ENCODE measurements at regions not wholly inside any gene's neighbourhood (a gene's known extent, or its start where the extent isn't known, plus 50 kb on each side); places are given as distances from the start of the nearest gene placed in this dataset.
"Not testable (repeated sequence)": the region's sequence is repeated elsewhere in the genome, so short reads cannot be mapped to it uniquely, and the experiment has no call there.

DNA sequence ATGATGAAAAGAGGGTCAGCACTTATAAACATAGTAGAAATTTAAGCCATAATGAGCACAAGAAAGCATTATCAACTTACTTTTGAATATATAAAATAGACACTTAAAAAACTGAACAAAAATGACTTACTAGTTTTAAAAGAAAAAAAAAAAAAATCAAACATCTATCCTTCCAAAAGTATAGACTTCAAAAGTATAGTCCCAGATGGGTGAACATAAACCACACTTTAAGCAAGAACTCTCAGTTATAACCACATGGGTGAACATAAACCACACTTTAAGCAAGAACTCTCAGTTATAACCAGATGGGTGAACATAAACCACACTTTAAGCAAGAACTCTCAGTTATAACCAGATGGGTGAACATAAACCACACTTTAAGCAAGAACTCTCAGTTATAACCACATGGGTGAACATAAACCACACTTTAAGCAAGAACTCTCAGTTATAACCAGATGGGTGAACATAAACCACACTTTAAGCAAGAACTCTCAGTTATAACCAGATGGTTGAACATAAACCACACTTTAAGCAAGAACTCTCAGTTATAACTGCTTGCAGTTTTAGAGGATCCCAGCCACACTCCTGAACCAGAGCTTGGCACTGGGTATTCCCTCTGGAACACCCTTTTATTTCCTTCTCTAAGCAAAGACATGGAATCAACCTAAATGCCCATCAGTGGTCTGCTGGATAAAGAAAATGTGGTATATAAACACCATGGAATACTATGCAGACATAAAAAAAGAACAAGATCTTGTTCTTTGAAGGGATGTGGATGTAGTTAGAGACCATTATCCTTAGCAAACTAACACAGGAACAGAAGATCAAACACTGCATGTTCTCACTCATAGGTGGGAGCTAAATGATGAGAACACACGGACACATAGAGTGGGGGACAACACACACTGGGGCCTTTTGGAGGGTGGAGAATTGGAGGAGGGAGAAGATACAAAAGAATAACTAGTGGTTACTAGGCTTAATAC lies 82.6 kb upstream of the AGAP9 start:
- H3K4me1 ChIP-seq; ATAC-seq (ENCODE audit: low FRiP score in 2 of 2); H3K9me3 ChIP-seq; H3K27ac ChIP-seq; H3K27me3 ChIP-seq; H3K36me3 ChIP-seq; DNase-seq; H3K4me3 ChIP-seq: not testable (repeated sequence)
- 100% methylated on average over 1 of the region's 1 CpG; no CpG with 5 or more reads in 1 of the 2 donors for WGBS, 2 donors

GRCh38 chr10:47600604-47601003 lies 77.2 kb upstream of the AGAP9 start:
- not testable (repeated sequence) for ATAC-seq (ENCODE audit: low FRiP score in 2 of 2); H3K4me1 ChIP-seq; H3K9me3 ChIP-seq; H3K27ac ChIP-seq; H3K4me3 ChIP-seq; DNase-seq; H3K36me3 ChIP-seq; H3K27me3 ChIP-seq
- 73 to 81% methylated on average over 2 of the region's 2 CpGs for WGBS, 2 donors

- peak in 1 of 2 donors; percentile 32 for DNase-seq
- not testable (repeated sequence) for H3K4me1 ChIP-seq
Measured at GRCh38 chr10:47600127-47600526, 76.7 kb upstream of the AGAP9 start.

GRCh38 chr10:47599657-47600056 lies 76.2 kb upstream of the AGAP9 start:
- peak in 1 of 2 donors; percentile 57 for ATAC-seq (ENCODE audit: low FRiP score in 2 of 2)
- not testable (repeated sequence) for H3K4me3 ChIP-seq
- 79 to 84% methylated on average over 16 of the region's 16 CpGs for WGBS, 2 donors

More at GRCh38 chr10:47600127-47600526, 76.7 kb upstream of the AGAP9 start:
- not testable (repeated sequence) for H3K27ac ChIP-seq, H3K36me3 ChIP-seq, H3K9me3 ChIP-seq, H3K27me3 ChIP-seq, H3K4me3 ChIP-seq
- ATAC-seq (ENCODE audit: low FRiP score in 2 of 2), result peak in 1 of 2 donors; percentile 8
- WGBS, 2 donors, result 76% methylated on average over 10 of the region's 15 CpGs; no CpG with 5 or more reads in 1 of the 2 donors

DNA sequence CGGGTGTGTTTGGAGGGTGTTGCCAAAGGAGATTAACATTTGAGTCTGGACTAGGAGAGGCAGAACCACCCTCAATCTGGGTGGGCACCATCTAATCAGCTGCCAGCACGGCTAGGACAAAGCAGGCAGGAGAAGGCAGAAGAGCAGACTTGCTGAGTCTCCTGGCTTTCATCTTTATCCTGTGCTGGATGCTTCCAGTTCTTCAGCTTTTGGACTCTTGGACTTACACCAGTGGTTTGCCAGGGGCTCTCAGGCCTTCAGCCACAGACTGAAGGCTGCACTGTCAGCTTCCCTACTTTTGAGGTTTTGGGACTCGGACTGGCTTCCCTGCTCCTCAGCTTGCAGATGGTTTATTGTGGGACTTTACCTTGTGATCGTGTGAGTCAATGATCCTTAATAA lies 70.4 kb upstream of the AGAP9 start:
- not testable (repeated sequence) for H3K27ac ChIP-seq; H3K9me3 ChIP-seq; H3K27me3 ChIP-seq; ATAC-seq (ENCODE audit: low FRiP score in 2 of 2); H3K36me3 ChIP-seq; DNase-seq; H3K4me3 ChIP-seq; H3K4me1 ChIP-seq
- WGBS, 2 donors, result 89 to 100% methylated on average over 1 to 2 of the region's 4 CpGs

More at GRCh38 chr10:47599657-47600056, 76.2 kb upstream of the AGAP9 start:
- H3K36me3 ChIP-seq, H3K9me3 ChIP-seq, H3K4me1 ChIP-seq, H3K27ac ChIP-seq, H3K27me3 ChIP-seq: not testable (repeated sequence)
- DNase-seq, result peak in 1 of 2 donors; percentile 53

DNA sequence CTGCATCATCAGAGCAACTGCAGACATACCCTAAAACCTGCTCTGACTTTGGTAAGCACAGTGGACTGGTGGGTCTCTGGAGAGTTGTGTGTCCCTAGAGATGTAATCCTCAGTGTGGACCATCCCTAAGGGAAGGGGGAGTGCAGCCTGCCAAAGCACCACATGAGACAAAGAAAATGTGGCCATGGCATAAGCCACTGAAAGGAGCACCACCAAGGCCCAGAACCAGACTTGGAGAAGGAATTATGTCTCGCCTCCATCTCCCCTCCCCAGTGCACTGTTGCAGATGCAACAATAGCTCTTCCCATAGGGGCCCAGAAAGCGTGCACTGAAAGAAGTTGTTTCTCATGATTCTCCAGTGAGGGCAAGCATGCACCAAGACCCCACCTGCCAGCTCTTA lies 69.7 kb upstream of the AGAP9 start:
- not testable (repeated sequence) for H3K4me3 ChIP-seq; H3K27ac ChIP-seq; H3K9me3 ChIP-seq; H3K36me3 ChIP-seq; ATAC-seq (ENCODE audit: low FRiP score in 2 of 2); DNase-seq; H3K4me1 ChIP-seq; H3K27me3 ChIP-seq
- WGBS, 2 donors, result 80 to 98% methylated on average over 1 to 2 of the region's 2 CpGs

GRCh38 chr10:47590956-47591355 lies 67.5 kb upstream of the AGAP9 start:
- ATAC-seq (ENCODE audit: low FRiP score in 2 of 2); DNase-seq; H3K4me3 ChIP-seq; H3K9me3 ChIP-seq; H3K4me1 ChIP-seq; H3K36me3 ChIP-seq; H3K27ac ChIP-seq; H3K27me3 ChIP-seq: not testable (repeated sequence)
- 69 to 94% methylated on average over 3 of the region's 3 CpGs for WGBS, 2 donors

- ATAC-seq (ENCODE audit: low FRiP score in 2 of 2), result peak in 1 of 2 donors; percentile 51
- not testable (repeated sequence) for H3K27me3 ChIP-seq, H3K4me3 ChIP-seq, H3K36me3 ChIP-seq, H3K9me3 ChIP-seq, H3K4me1 ChIP-seq, H3K27ac ChIP-seq, DNase-seq
- WGBS, 2 donors, result 85 to 90% methylated on average over 2 of the region's 2 CpGs
Measured at GRCh38 chr10:47590534-47590933, 67.1 kb upstream of the AGAP9 start.

DNA sequence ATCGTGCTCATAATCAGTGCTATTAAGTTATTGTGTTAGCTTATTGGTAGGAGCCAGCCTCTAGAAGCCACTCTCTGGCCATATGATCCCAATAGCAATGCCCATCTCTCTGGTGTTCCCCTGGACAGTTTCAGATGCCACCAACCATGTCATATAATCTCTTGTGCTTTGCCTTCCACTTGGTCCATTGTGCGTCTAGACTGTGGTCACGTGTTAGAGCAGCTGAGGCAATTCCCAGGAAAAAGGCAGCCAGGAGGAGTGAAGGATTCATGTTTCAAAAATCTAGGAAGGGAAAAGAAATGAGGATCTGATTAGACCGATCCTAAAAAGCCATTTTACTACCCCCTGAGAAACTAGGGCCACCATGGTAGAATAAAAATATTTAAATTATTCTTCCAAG lies 58.6 kb upstream of the AGAP9 start:
- WGBS, 2 donors, result 94 to 97% methylated on average over 3 to 4 of the region's 4 CpGs
- not testable (repeated sequence) for H3K36me3 ChIP-seq; H3K4me3 ChIP-seq; ATAC-seq (ENCODE audit: low FRiP score in 2 of 2); DNase-seq; H3K4me1 ChIP-seq; H3K9me3 ChIP-seq; H3K27ac ChIP-seq; H3K27me3 ChIP-seq

GRCh38 chr10:47580063-47580462 lies 56.6 kb upstream of the AGAP9 start:
- H3K4me1 ChIP-seq; H3K4me3 ChIP-seq; H3K36me3 ChIP-seq; H3K27ac ChIP-seq; DNase-seq; ATAC-seq (ENCODE audit: low FRiP score in 2 of 2); H3K9me3 ChIP-seq; H3K27me3 ChIP-seq: not testable (repeated sequence)
- WGBS, 2 donors, result 100% methylated on average over 1 of the region's 2 CpGs; no CpG with 5 or more reads in 1 of the 2 donors

- H3K36me3 ChIP-seq; ATAC-seq (ENCODE audit: low FRiP score in 2 of 2); H3K4me3 ChIP-seq; H3K27me3 ChIP-seq; H3K9me3 ChIP-seq; DNase-seq; H3K4me1 ChIP-seq; H3K27ac ChIP-seq: not testable (repeated sequence)
Measured at GRCh38 chr10:47578547-47578946, 55.1 kb upstream of the AGAP9 start.
